Esophagus mucosa (tissue), 1 donor: ENCODE measurements at regions not wholly inside any gene's neighbourhood (a gene's known extent, or its start where the extent isn't known, plus 50 kb on each side); places are given as distances from the start of the nearest gene placed in this dataset.
"Not testable (repeated sequence)": the region's sequence is repeated elsewhere in the genome, so short reads cannot be mapped to it uniquely, and the experiment has no call there.

Experiments used
- ATAC-seq: fragments of 200-7000 bp; cut with Tn5 transposase; one replicate; pipeline ENCODE4 v1.9.1; 2020
- donor health status: DM: yes; HTN: yes; CAD: no.

DNA sequence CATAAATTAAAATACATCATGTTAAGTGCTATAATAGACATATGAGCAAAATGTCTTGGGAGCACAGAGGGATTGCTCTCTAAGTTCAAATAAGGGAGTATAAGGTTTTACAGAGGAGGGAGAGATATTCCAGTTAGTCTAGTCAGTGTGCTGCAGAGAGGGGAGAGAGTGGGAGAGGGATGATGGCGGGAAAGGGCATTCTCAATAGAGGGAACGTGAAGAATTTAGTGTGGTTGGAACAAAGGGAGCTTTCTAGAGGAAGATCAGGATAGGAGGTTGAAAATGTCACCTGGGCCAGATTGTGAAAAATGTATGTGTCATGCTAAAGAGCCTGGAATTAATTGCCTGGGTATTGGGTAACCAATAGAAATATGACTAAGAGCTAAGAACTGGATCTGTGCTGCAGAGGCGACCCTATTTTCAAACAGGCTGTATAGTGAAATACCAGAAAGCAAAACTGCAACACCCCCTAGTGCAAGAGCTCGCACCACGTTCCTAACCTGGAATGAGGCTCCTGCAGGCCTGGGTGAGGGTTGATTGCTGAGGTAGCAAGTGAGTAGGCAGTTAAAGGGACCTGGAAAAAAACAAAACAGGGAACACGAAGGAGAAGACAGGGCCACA lies 791.8 kb upstream of the C9orf72 start:
- ATAC-seq = no peak

DNA sequence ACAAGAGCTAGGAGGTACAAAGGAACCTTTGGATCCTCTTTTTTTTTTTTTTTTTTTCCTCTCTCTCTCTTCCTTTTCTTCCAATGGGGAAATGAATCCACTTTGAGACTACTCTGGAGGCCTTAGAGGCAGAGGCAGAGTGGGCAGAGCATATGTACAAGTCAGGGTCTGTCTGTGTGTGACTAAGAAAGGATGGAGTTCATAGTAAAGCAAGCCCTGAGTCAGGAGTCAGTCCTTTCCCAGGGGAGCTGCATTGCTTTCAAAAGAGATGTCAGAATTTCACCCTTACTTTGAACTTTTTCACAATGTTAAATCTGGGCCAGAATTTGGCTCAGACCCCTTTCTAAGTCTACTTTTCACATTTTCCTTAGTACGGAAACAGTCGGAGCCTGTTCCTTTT lies 792.4 kb upstream of the C9orf72 start:
- ATAC-seq = no peak

DNA sequence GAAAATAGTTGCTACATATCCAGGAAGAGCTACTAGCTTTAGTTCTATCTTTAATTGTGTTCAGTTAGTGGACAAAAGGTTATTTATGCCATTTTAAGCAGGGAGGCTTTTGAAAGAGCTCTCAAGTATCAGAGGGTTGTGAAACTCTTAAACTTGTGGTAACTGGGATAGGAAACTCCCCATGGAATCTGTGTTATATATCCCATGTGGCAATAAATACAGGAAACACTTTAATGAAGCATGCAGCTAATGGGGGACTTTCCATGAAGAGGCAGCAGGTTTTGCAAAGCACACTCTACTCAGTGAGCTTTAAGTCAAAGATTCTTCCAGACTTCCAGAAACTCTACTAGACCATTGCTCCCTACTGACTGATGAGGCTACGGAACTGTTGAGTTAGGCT lies 805.0 kb upstream of the C9orf72 start:
- ATAC-seq = no peak

DNA sequence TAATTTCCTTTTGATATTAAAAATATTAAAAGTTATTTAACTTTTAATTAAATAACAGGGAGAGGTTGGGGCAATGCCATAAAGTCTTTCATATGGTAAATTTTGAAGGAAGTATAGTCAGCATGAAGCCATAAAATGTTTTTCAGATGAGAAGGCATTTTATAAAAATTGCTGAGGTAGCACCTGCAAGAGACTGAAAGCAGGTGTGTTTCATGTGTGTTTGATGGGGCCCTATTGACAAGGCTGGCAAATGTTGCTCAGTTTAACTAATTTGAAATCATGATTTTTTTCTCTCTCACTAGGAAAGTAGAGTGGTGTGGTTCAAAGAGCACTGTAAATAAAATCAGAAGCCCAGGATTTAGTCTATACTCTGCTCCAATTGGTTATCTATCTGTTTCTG lies 805.8 kb upstream of the C9orf72 start:
- no peak for ATAC-seq

DNA sequence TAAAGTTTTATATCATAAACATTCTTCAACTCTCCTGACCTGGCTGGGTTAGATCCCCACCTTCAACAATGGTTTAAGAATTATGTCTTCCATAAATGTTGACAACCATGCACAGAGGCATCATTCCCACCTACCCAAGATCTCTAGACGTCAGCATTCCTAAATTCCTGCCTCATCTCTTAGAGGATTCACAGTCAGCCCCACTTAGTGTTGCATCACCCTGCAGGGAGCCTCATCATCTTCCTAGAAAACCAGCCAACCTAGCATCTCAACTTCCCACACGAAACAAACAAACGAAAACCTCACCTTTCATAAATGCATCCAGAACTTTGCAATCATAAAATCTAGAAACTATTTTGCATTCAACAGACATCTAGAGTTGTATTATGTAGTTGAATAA lies 816.1 kb upstream of the C9orf72 start:
- ATAC-seq = no peak

DNA sequence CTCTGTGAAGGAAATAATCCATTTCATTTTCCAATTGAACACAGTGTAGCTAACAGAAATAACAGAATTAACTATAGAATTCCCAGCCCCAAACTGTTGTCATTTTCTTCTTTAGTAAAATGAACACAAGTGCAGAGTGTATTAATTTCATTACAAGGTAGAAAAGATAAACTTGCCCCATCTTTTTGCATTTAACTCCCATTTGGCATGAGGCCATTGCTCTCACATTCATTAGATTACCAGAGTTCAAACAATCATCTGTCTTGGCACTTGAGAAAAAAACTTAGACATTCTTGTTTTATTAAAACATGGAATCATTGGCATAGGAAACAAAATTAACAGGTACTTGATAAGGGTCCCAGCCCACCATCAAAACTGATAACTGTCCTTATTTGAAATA lies 821.5 kb upstream of the C9orf72 start:
- ATAC-seq = no peak

DNA sequence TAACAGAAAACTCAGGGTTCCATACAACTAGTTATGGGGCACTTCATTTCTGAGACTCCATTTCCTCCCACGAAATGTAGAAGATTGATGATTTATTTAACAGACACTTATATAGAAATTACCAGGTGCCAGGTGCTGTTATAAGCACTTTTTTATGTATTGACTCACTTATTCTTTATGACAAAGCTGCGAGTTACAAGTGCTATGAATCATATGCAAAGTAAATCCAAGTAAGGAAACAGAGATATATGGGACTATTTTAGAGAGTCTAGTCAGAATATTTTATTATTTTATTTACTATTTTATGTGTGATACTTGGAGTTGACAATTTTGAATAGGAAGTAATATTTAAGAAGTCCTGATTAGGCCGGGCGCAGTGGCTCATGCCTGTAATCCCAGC lies 822.8 kb upstream of the C9orf72 start:
- no peak for ATAC-seq

DNA sequence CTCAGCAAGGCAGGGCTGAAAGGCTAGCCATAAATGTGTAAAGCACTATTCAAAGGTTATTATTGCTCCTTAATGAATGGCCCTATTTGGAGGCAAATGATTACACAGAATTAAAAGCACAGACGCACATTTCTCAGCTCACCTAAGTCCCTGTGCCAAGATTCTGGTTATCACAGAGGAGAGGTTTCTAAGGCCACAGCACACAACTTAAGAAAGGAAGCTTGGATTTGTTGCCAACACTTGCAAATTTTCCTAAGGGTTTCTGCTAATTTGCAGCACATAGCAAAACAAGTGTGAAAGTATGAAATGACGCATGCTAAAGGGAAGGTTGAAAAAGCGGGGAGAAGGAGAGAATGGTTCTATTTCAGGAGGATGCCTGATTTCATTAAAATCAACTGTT lies 834.1 kb upstream of the C9orf72 start:
- no peak for ATAC-seq

DNA sequence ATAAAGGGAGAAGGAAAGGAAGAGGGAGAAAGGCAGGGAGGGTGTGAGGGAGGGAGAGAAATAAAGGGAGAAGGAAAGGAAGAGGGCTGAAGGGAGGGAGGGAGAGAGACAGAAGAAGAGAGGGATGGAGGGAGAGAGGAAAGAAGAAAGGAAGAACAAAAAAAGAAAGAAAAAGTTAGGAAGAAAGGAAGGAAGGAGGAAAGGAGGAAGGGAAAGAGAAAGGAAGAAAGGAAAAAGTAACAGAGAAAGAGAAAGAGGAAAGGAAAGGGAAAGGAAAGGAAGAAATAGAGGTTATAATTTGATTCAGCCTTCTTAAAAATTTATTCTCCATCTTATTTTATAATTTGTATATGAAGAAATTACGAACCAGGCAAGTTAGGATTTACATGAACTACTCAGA lies 836.6 kb upstream of the C9orf72 start:
- ATAC-seq = no peak

DNA sequence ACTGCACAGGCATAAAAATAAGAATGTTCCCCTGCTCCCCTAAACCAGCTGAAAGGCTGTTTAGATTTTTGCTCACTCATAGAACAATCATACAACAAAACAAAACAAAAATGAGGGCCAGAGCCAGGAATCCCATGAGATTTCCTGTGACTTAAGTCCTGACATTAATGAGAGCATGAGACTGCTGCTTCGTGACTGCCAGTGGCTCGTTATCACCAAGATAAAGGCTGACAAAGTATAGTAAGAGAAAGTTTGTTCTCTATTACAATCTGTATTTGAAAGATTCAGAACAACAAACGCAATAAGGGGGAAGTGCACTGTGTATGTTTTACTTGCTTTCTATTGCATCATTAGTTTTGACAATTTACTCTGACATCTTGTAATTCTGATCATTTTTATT lies 837.1 kb upstream of the C9orf72 start:
- ATAC-seq = no peak

DNA sequence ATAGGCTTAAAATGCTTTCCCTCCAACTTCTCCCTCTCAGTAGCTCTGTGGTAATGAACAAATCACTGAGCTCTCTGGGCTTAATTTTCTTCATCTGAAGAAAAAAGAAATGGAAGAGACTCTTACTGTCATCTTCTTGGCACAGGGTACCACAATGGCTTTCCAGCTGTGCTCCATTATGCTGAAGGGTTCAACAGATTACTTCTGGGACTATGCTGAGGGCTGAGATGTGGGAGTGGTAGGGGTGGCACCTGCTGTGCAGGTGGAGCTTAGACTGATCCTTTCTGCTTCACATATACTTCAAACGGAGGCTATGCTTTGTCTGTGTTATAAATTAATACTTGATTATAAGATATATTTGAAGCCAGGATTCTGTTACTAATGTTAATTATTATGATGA lies 840.2 kb upstream of the C9orf72 start:
- ATAC-seq = no peak

DNA sequence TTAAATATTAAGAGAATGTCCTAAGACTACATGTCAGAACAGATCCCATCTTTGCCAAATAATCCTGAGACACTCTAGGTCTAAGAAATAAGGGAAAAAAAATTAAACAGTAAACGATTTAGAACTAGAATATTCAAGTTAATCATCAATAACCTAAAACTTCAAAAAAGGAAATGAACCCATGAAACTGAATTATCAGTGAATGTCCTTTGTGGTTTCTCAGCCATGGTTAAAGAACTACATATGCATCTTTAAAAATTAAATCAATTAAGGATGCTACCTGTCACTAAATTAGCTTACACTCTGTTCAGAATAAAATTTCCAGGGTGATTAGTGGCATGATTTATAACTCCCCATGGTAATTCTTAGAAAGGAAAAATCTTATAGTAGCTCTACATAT lies 850.0 kb upstream of the C9orf72 start:
- no peak for ATAC-seq

DNA sequence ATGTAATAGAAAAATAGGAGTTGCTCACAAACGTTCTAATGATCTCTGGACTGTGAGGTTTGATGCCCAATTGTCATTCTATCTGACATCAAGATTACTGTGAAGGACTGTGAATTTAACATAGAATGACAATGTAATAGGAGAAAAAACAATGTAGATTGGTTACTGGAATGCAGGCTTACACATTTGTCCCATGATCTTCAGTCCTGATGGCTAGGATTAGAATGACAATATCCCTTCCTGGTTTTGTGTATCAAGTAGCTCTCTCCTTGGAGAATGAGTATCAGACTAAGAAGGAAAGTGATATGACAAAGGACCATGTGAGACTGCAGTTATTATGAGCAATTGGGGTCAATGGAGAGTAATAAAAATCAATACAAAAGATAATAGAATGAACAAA lies 862.2 kb upstream of the C9orf72 start:
- ATAC-seq = no peak

DNA sequence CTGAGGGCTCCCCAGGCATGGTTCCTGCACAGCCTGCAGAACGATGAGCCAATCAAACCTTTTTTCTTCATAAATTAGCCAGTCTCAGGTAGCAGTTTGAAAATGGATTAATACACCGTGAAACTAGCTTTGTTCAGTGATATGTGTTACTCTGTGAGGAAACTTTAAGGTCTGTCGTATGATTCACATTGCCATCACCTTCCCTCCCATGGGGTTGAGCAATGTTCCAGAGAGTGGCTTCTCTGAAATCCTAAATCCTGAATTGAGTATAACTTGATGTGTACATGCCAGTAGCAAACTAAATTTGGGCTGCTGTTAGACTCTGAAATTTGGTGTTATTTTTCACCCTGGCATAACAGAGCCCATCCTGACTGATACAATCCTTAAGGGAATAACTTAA lies 866.4 kb upstream of the C9orf72 start:
- no peak for ATAC-seq

DNA sequence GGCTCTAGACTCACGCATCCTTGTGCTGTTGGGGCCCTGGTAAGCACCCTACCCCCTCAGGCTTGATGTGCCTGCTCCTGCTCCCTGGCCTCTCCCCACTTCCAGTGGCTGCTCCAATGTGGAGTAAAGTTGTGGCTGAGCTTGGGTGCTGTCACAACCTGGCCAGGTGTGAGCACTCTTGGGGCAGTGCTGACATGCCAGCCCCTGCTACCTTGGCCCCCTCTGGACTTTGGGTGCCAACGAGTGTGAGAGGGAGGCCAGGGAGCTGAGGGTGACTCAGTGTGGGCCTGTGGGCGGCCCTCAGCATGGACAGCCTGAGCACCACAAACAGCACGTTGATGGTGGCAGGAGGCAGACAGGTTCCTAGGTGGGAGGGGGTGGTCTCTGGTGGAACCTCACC lies 870.2 kb upstream of the C9orf72 start:
- no peak for ATAC-seq

DNA sequence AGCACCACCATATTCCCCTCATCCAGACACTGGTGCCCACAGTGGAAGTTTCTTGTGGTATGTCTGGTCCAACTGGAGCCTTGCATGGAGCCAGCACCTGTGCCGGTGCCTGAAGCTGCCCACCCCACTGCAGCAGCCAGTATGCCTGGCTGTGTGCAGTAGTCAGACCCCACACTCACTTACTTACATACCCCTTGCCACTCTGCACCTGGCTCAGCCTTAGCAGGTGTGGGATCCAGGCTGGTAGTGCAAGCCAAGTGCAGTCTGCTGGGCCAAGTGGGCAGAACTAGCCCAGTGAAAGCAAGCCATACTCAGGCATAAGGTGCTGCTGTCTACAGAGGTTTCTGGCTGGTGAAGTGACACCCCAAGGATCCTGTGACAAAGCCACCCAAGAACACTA lies 871.4 kb upstream of the C9orf72 start:
- ATAC-seq = no peak

DNA sequence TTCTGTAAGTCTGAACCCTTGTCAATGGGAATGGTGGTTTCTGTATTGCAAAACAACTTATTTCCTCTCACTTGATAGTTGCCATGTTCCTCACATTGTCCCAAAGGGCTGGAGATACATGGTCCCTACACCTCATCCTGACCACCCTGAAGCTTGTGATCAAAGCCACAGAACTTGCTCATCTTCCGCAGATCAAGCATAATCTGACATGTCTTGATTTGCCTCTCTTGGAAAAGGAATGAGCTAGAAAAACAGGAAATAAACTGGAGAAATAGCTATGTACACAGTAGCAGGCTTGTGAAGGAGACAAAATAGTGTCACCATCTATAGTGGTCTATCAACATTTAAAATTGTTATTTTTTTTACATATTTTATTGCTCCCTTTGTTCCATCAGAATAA lies 871.9 kb upstream of the C9orf72 start:
- no peak for ATAC-seq

DNA sequence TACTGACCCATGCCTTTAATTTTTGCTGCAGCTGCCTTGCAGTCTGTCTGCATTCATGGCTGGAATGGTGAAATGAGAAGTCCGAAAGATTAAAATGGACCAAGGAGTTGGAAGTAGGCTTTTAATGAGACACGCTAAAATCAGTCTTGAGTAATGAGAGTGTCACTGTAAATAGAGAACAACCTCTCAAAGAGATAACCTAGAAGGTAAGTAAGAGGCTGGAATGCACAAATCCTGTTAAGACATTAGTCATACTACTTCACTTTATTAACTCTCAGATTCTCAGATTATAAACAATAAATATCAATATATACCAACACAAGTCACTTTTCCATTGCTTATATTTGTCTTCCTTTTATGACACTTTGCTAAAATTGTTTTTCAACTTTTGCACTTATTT lies 880.6 kb upstream of the C9orf72 start:
- no peak for ATAC-seq

DNA sequence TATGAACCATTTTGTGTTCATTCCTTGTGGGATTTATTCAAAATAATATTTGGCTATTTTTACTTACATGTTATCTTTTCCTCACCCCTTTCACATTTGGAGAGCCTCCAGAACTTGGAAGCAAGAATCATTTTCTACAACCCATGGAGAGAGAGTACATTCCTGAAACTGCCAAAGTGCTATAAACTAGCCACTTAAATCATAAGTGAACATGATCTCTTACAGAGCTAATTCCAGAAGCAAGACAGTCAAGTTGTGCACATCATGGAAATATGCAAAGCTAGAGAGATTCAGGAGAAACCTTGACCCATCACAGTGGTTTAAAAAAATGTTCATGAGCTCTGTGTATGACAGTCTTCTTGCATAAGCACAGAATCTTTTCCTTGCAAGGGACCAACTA lies 883.6 kb upstream of the C9orf72 start:
- ATAC-seq = no peak

DNA sequence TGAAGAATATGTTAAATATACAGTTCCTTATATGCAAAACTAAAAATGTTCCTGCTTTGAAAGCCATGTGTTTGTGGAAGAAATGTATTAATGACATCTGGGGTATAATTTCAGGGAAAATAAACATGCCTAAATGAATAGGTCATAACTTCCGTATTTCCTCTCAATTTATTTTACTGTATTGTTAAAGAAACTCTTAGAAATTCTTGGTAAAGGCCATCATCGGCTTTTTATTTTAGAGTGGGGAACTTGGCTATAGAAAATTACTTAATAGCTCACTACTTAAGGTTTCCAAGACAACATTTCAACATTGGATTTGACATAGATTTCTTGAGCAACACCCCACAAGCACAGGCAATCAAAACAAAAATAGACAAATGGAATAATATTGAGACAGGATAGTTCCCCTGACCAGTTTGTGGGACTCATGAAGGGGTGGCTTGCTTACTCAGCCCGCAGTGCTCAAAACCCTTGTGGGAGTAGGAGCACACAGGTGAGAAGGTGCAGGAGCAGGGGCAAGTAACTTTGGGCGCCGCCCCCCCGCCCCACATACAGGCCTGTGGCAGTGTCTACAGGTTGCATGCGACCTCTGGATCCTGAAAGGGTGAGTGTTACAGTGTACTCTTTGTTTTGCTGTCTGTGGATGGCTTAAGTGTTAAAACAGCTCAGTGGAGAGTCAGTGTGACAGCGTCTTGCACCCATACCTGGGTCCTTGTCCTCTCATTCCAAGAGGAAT lies 891.4 kb upstream of the C9orf72 start:
- ATAC-seq = no peak

DNA sequence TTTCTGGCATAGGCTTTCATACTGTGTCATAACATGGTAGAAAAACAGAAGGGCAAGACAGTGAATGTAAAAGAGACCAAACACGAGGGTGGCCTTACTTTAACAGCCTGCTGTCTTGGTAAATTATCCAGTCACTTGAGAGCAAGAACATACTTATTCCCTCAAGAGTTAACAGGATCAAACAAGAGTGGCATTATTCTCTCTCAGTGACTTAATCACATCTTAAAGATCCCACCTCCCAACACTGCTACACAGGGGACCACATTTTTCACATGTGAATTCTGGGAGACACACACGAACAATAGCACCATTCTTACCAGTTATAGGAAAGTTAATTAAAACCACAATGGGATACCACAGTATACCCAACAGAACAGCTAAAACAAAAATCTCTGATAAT lies 898.0 kb upstream of the C9orf72 start:
- ATAC-seq = no peak

DNA sequence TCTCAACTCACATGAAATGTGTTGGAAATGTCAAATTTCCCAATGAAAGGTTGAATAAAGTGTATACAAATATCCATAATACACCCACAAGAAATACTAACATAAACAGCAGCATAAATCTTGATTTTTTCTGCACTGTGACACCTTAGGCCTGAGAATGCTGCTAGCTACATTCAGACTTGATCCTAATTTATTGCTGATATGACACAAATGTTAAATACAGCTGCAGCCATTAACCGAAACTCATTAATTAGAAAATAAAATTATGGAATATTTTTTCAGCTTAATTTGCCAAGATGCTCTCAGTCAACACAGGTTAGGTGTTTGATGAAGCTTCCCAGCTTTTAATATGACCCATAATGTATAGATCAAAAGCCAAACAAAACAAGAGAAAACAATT lies 914.3 kb upstream of the C9orf72 start:
- no peak for ATAC-seq

DNA sequence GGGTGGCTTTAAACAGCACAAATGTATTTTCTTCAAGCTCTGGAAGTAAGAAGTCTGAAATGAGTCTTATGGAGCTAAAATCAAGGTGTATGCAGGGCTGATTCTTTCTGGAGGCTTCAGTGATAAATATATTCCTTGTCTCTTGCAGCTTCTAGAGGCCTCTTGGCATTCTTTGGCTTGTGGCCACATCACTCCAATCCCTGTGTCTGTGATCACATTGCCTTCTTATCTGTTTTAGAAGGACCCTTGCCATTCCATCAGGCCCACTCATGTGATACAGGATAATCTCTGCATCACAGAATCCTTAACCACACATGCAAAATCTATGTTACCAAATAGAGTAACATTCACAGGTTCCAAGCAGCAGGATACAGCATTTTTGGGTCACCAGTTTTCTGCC lies 917.8 kb upstream of the C9orf72 start:
- ATAC-seq = no peak

DNA sequence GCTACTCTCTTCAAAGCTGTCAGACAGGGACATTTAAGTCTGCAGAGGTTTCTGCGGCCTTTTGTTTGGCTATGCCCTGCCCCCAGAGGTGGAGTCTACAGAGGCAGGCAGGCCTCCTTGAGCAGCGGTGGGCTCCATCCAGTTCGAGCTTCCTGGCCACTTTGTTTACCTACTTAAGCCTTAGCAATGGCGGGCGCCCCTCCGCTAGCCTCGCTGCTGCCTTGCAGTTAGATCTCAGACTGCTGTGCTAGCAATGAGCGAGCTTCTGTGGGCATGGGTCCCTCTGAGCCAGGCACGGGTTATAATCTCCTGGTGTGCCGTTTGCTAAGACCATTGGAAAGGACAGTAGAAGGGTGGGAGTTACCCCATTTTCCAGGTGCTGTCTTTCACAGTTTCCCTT lies 924.9 kb upstream of the C9orf72 start:
- ATAC-seq = not testable (repeated sequence)

DNA sequence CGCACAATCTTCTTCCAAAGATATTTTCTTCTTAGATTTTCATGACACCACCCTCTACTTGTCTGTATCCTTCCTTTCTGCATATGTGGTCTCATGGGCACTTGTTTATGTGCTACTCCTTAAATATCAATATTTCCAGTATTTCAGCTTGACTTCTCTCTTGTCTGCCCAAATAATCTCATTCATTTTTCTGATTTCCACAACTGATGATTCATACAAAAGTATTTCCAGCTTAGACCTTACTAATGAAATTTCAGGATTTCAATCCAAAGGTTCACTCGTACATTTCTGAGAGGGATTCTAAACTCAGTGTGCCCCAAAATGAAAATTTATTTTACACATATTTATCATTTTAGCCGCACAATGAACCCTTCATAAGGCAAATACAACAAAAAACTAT lies 928.9 kb upstream of the C9orf72 start:
- no peak for ATAC-seq
